SHP77 treated with DMSO at 0.1 percent for 48 hours (cell line): ENCODE measurements at regions not wholly inside any gene's neighbourhood (a gene's known extent, or its start where the extent isn't known, plus 50 kb on each side); places are given as distances from the start of the nearest gene placed in this dataset.
"Not testable (repeated sequence)": the region's sequence is repeated elsewhere in the genome, so short reads cannot be mapped to it uniquely, and the experiment has no call there.

Source experiments
- DNase-seq: peaks from one replicate; lab custom pipeline; 2025; lab: John Stamatoyannopoulos, UW

- no peak for DNase-seq
These were observed 167.6 kb downstream of the SOX3 start for GRCh38 chrX:140337263-140337662.

GRCh38 chrX:140318296-140318695, 186.6 kb downstream of the SOX3 start:
- no peak for DNase-seq

- no peak for DNase-seq
These were observed 187.4 kb downstream of the SOX3 start for GRCh38 chrX:140317462-140317861.

GRCh38 chrX:140298960-140299825, 205.7 kb downstream of the SOX3 start:
- DNase-seq = no peak

DNA sequence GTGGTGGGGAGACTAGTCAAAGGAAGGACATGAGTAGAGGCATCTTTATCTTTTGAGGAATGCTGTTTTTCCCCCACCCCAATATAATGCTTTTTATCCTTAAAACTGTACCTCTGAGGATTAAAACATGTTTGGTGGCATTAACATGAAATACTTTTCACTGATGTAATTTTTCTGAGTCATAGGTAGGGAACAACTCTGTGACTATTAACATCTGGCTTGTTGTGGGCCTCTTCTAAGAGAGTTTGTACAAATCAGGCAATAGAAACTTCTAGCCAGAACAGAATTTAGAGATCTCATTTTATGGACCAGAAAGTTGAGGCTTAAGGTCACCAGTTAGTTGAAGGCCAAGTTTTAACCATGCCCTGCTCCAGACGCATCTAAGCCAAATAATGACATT, 207.6 kb downstream of the SOX3 start:
- DNase-seq = no peak

- DNase-seq = no peak
These were observed 211.9 kb downstream of the SOX3 start for GRCh38 chrX:140292961-140293360.

DNA sequence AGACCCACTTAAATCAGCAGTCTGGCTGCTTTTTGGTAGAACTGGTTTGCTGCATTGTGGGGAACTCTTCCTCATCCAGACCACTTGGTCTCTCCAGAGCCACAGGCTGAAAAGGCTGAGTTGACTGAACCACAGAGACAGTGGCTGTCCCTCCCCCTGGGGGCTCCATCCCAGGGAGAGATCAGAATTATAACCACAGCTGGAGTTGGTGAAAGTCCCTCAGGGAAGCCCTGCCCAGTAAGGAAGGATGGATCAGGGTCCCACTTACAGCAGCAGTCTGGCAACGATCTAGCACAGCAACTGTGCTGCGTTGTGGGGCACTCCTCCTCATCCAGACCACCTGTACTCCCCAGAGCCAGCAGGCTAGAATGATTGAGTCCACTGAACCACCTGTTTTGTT, 212.7 kb downstream of the SOX3 start:
- DNase-seq = no peak

GRCh38 chrX:140274811-140275525, 229.9 kb downstream of the SOX3 start:
- DNase-seq = no peak

DNA sequence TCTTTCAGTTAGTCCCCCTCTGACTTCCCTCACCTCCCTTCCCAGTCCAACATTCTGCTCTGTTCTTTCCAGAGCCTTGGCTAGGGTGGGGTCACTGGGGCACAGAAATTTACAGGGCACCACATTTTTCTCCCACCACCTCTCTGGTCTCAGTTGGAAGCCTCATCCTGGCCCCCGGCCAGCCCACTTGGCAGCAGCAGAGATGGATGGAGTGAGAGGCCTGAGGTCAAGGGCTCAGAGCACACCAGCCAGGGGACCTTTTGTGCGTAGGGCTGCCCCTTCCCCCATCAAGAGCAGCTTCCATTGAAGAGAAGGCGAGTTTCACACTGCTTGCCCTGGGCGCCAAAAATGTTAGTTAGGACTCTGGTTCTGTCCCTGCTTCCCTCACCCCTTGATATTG, 230.9 kb downstream of the SOX3 start:
- DNase-seq = no peak

GRCh38 chrX:140250391-140250790, 254.5 kb downstream of the SOX3 start:
- DNase-seq = no peak

GRCh38 chrX:140249088-140249487, 255.8 kb downstream of the SOX3 start:
- DNase-seq = no peak

DNA sequence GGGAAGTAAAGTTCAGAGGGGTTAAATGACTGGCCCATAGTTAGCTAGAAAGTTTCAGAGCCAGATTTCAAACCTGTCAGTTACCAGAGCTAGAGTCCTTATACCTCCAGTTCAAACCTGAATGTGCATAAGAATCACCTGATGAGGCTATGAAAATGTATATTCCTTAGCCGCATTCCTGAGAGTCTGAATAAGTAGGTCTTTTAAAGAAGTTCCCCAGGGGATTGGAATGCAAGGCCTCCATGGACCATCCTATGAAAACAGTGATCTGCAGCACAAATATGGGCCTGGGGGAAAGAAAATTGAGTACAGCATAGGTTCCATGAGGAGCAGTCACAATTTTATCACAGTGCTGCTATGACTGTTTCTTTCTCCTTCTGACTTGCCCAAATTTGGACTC, 263.9 kb upstream of the CXorf66 start:
- DNase-seq = no peak

DNA sequence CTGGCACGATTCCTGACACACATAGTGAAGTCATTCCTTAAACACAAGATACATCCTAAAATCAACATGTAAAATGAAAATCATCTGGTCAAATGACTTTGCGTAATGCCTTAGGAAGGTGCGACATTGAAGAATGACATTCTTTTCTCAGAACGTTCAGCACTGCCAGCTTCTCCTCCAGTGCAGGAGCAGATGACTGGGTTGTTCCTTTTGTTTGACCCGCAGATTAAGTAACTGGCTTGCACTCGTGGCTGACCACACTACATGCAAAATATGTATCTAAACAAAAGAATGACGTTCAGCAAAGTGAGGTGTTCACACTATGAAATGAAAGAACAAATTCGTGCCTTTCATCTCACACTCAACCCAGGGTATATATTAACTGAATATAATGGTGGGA, 260.7 kb upstream of the CXorf66 start:
- not testable (repeated sequence) for DNase-seq

GRCh38 chrX:140215894-140216293, 250.6 kb upstream of the CXorf66 start:
- not testable (repeated sequence) for DNase-seq

- DNase-seq = not testable (repeated sequence)
These were observed 249.2 kb upstream of the CXorf66 start for GRCh38 chrX:140214518-140214917.

DNA sequence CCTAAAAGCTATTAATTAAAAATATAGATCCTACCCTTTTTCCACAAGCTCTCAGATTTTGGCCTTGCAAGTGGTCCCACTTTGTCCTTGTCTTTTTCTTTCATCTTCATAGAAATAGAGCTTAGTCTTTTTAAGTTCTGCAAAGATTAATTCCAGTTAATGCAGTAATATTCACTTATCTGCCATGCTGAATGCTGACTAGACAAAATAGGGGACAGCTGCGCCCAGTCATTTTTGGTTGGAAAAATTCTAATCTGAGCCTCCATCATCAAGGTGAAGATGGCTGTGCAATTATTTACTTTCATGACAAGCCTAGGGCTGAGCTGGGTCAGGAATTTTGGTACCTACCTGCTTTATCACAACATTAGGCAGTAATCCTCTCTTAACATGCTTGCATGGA, 241.3 kb upstream of the CXorf66 start:
- no peak for DNase-seq

DNA sequence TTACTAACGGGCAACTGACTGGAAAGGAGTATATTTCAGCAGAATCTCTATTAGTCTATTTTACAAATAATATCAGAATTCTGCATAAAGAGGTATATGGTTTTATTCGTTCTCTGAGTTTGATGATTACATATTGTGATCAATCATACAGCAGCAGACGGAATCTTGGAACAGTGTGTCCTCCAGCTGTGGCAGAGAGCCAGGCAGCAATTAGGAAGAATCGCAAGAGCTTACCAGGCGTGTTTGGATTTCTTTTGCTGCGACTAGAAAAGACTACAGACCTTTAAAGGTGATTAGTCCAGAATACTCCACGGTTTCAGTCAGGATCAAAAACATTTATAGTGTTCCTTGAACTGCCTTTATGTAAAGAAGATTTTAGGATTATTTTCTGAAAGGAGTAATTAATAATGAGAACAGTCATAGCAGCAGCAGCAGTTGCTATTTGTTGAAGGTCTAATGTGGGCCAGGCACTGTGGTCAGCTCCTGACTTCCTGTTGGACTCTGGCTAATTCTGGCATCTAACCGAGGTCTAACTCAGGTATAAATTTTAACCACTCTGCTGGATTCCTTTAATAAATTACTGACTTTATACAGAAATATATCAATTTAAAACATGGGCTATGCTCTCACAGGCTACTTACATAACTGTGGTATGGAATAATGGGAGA, 225.3 kb upstream of the CXorf66 start:
- no peak for DNase-seq

DNA sequence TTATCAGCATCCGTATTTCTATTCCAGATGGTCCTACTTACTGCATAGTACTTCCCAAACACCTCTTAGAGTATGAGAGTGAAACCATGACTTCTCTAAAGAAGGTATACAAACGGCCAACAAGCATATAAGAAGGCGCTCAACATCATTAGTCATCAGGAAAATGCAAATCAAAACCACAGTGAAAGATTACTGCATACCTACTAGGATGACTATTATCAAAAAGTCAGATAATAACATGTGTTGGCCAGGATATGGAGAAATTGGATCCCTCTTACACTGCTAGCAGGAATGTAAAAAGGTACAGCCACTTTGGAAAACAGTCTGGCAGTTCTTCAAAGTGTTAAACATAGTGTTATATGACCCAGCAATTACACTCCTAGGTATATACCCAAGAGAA, 215.3 kb upstream of the CXorf66 start:
- DNase-seq = no peak

DNA sequence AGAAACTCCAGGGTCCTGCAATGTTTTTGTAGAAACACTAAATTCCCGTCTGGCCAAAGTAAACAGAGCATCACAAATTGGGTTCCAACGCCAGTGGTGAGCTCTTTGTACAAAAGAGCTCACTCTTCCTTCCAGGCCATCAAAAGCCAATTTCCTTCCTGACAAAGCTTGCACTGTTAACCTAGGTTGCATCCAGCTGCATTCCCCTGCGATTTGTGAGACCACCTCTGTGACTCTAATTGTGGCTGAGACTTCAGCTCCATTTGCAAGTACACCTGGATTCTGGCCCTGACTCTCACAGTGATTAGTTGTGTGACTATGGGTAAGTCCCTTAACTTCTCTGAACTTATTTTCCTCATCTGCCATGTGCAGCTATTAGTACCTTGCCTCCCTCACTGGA, 212.5 kb upstream of the CXorf66 start:
- DNase-seq = no peak

DNA sequence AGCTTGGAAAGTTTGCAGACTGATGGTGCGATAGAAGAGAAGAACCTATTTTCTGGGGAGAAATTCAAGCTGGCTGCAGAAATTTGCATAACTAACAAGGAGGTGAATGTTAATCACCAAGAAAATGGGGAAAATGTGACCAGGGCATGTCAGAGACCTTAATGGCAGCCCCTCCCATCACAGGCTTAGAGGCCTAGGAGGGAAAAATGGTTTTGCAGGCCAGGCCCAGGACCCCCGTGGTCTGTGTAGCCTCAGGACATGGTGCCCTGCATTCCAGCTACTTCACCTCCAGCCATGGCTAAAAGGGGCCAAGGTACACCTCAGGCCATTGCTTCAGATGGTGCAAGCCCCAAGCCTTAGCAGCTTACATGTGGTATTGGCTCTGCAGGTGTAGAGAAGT, 207.1 kb upstream of the CXorf66 start:
- no peak for DNase-seq

DNA sequence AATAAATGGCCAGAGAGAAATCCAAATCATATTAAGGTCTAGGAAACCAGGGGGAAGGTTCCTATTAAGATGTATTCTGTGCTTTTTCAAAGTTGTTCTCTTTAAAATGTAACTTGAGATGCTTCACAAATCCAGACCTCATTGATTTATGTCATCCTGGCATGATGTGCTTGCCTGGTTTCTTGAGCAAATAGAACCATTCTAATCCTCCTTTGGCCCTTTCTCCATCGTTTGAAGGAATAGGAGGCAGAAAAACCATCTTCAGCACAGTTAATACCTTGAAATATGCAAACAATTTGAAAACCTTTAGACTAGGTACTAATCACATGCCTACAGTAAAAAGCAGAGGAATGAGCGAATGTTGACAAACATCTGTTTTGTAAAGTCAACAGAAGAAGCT, 202.2 kb upstream of the CXorf66 start:
- no peak for DNase-seq

GRCh38 chrX:140165849-140166248, 200.5 kb upstream of the CXorf66 start:
- no peak for DNase-seq

DNA sequence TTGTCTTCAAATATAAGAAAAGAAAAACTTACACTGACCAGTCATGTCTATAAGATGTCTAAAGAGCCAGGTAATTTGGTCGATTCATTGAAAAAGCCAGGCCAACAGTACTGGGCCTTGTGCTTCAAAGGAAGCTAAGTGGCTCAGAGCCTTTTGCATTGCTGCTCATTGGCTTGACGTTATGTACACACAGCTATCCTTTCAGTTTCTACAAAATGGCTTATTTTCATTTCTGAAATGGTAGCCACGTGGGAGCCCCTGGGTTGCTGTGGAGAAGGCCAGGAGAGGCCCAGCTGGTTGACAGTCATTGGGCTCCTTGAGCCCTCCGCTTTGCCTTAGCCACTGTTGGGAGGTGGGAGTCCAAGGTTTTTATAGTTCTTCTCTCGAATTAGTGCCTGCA, 199.1 kb upstream of the CXorf66 start:
- no peak for DNase-seq
